Muscle of leg (tissue), 3 donors: ENCODE measurements at regions not wholly inside any gene's neighbourhood (a gene's known extent, or its start where the extent isn't known, plus 50 kb on each side); places are given as distances from the start of the nearest gene placed in this dataset.

Experiments
- DNase-seq: peaks from one replicate; pipeline ENCODE4 v3.0.0; 2013
- H3K27ac ChIP-seq: one replicate; pipeline ENCODE4 v1.5.1; 2013; ENCODE audit warnings: mild to moderate bottlenecking, low read length, control low read depth
- H3K27me3 ChIP-seq: one replicate; pipeline ENCODE4 v1.6.1; 2013; ENCODE audit warnings: low read length; ENCODE audit not compliant: control insufficient read depth, insufficient read depth
- H3K36me3 ChIP-seq: one replicate; pipeline ENCODE4 v1.6.1; 2013; ENCODE audit warnings: low read length; ENCODE audit not compliant: control insufficient read depth, insufficient read depth
- H3K4me1 ChIP-seq: one replicate; pipeline ENCODE4 v1.6.1; 2013; ENCODE audit warnings: low read length; ENCODE audit not compliant: control insufficient read depth, insufficient read depth
- H3K4me3 ChIP-seq: one replicate; pipeline ENCODE4 v1.5.1; 2013; ENCODE audit warnings: low read length, control low read depth
- H3K9me3 ChIP-seq: replicated peaks from 2 replicates; pipeline ENCODE4 v1.6.1; 2013; ENCODE audit warnings: low read depth, low read length; ENCODE audit not compliant: control insufficient read depth
- WGBS: methylation state at CpG from one replicate; pipeline ENCODE4 v1.1.5; 2013; ENCODE audit warnings: missing lambda C conversion rate; ENCODE audit not compliant: insufficient coverage; 5-methylcytosine and 5-hydroxymethylcytosine counted together

DNA sequence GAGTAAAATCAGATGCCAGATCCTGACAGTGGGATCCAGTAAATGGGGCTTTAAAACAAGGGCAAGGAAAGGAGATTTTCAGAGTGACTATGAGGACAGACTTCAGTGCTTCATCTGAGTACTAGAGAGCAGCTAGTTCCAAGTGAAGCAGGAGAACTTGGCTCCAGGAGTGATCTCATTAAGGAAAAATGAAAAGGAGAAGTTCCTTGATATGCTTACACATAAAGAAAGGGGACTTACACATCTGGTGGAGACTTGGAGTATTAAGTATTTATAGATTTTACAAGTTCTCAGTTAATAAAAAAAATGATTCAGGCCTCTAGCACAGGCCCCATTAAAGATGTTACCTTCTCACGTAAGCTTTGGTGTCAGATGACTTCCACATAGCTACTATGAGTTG lies 105.8 kb downstream of the ICOS start:
- Histone ChIP-seq H3K4me3 (no peak overlapping the region), H3K4me1 (no peaks in the 10 kb centered on the region), H3K27ac (no peak overlapping the region), H3K9me3 (no peaks in the 10 kb centered on the region), H3K36me3 (no peaks in the 10 kb centered on the region), H3K27me3 (no peaks in the 10 kb centered on the region)
- no CpG with 5 or more reads among the region's 1 CpG for WGBS
- no peak for DNase-seq

GRCh38 chr2:204046145-204046544 lies 109.6 kb downstream of the ICOS start:
- no peak overlapping the region for H3K4me3 ChIP-seq
- no peaks in the 10 kb centered on the region for H3K9me3 ChIP-seq
- WGBS = no CpG with 5 or more reads among the region's 2 CpGs
- H3K4me1 ChIP-seq = no peaks in the 10 kb centered on the region
- no peak overlapping the region for H3K27ac ChIP-seq
- H3K36me3 ChIP-seq = no peaks in the 10 kb centered on the region
- DNase-seq = no peak
- no peaks in the 10 kb centered on the region for H3K27me3 ChIP-seq

DNA sequence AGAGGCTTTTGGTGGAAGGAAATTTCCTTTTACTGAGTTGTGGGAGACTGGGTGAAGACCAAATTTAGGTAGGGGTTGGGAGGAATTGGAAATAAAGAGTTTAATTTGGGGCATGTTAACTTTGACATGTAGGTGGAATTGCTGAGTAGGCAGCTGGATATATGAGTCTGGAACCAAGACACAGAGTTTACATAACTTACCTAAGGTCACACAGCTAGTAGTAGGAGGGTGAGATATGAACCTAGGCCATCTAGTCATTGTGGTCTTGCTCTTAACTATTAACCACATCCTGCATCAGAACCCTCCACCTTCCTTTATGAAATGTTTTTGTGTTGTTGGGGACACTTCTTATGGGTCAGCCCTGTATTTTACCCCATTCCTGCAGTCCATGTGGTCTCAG lies 113.1 kb downstream of the ICOS start:
- no peak for DNase-seq
- Histone ChIP-seq H3K4me1 (no peaks in the 10 kb centered on the region), H3K27ac (no peak overlapping the region), H3K36me3 (no peaks in the 10 kb centered on the region), H3K27me3 (no peaks in the 10 kb centered on the region), H3K9me3 (no peaks in the 10 kb centered on the region), H3K4me3 (no peak overlapping the region)

- Histone ChIP-seq H3K9me3 (no peaks in the 10 kb centered on the region), H3K27me3 (no peaks in the 10 kb centered on the region), H3K4me3 (no peak overlapping the region), H3K36me3 (no peaks in the 10 kb centered on the region), H3K4me1 (no peaks in the 10 kb centered on the region), H3K27ac (no peak overlapping the region)
- WGBS = 35% methylated on average over 3 of the region's 5 CpGs
- no peak for DNase-seq
These were observed 114.1 kb downstream of the ICOS start for GRCh38 chr2:204050681-204051080.

DNA sequence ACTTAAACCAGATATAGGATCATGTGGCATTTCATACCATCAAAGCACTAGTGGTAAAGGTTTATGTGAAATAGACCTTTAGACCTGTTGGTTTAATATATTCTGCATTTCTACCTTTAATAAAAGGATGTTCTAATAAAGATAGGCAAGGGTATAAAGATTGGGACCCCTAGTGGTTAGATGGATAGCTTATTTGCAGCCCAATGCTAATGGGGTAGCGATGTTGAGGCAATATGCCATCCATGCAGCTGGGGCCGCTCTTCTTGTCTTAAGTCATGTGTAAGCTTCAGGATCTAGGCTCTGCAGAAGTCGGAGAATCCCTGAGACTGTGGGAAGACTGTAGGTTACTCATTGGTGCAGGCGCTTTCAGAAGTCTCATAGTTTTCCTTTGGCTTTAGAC lies 114.9 kb downstream of the ICOS start:
- Histone ChIP-seq H3K27ac (no peak overlapping the region), H3K4me1 (no peaks in the 10 kb centered on the region), H3K36me3 (no peaks in the 10 kb centered on the region), H3K9me3 (no peaks in the 10 kb centered on the region), H3K27me3 (no peaks in the 10 kb centered on the region), H3K4me3 (no peak overlapping the region)
- DNase-seq = no peak
- WGBS = 97% methylated on average over 4 of the region's 4 CpGs

DNA sequence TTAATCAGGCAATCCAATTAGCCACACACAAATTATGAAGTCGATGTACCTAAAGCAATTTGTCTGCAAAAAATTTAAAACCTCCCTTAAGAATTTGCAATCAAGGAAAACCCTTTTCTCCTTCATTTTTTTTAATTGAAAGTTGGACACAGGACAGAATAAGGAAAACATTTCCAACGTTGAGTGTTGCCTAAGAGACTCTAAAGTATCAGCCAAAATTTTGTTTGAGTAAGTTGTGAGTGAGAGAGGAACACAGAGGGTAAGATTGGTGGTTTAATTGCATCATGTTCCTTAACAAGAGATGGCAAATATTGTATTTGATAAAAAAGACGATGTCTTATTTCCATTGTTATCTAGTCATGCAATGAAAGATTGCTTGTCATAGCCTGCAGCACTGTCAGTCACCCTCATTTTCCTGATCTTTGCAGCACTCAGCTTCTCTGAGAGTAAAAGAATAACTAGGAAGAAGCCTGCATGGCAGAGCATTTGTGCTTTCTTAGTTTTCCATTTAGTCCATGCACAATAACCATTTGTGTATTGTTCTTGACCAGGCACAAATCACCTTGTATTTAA lies 115.5 kb downstream of the ICOS start:
- no peak overlapping the region for H3K27ac ChIP-seq
- no peaks in the 10 kb centered on the region for H3K36me3 ChIP-seq
- H3K27me3 ChIP-seq = no peaks in the 10 kb centered on the region
- no peaks in the 10 kb centered on the region for H3K9me3 ChIP-seq
- no peak overlapping the region for H3K4me3 ChIP-seq
- DNase-seq = no peak
- WGBS = no CpG with 5 or more reads among the region's 3 CpGs
- H3K4me1 ChIP-seq = no peaks in the 10 kb centered on the region

GRCh38 chr2:204059016-204059415 lies 122.5 kb downstream of the ICOS start:
- Histone ChIP-seq H3K36me3 (no peaks in the 10 kb centered on the region), H3K9me3 (no peaks in the 10 kb centered on the region), H3K4me1 (no peaks in the 10 kb centered on the region), H3K4me3 (no peak overlapping the region), H3K27me3 (no peaks in the 10 kb centered on the region), H3K27ac (no peak overlapping the region)
- DNase-seq = peak; percentile 67
- no CpG with 5 or more reads among the region's 5 CpGs for WGBS

DNA sequence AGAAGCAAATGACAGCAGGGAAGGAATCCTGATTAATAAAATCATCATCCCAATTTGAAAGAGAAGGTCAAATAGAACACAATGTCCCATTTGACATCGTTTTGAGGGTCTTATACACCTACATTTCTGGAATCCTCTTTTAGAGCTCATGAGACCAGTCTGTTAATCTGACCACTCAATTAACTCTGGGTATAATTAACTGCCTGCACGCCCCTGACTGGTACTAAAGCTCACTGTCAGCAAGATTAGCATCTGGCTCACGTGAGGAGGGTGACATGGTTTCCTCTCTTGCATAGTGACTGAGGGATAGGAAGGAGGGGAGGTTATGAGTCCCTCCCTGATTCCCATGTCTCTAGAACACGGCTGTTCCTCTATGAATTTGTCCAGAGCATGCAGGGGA lies 124.3 kb downstream of the ICOS start:
- Histone ChIP-seq H3K36me3 (no peaks in the 10 kb centered on the region), H3K27me3 (no peaks in the 10 kb centered on the region), H3K9me3 (no peaks in the 10 kb centered on the region), H3K4me1 (no peaks in the 10 kb centered on the region), H3K27ac (no peak overlapping the region), H3K4me3 (no peak overlapping the region)
- 33% methylated on average over 1 of the region's 4 CpGs for WGBS
- no peak for DNase-seq

DNA sequence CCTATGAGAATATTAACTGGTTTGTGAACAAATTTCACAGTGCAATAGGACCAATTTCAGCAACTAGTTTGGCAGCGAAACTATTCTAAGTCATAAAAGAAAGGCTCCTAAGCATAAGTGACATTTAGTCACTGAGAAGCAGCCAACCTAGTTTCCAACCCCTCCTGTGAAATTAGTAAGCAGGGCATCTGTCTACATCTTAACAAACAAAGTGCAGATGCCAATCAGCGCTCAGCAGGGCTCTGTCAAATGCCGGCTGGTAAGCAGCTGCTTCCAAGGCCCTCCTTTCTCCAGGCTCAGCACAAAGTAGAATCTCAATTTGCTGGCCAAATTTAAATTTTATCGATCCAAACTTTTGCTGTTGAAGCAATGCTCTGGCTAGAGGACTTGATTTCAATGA lies 124.7 kb downstream of the ICOS start:
- no peak for DNase-seq
- Histone ChIP-seq H3K9me3 (no peaks in the 10 kb centered on the region), H3K4me3 (no peak overlapping the region), H3K27ac (no peak overlapping the region), H3K27me3 (no peaks in the 10 kb centered on the region), H3K4me1 (no peaks in the 10 kb centered on the region), H3K36me3 (no peaks in the 10 kb centered on the region)
- 81% methylated on average over 3 of the region's 4 CpGs for WGBS

DNA sequence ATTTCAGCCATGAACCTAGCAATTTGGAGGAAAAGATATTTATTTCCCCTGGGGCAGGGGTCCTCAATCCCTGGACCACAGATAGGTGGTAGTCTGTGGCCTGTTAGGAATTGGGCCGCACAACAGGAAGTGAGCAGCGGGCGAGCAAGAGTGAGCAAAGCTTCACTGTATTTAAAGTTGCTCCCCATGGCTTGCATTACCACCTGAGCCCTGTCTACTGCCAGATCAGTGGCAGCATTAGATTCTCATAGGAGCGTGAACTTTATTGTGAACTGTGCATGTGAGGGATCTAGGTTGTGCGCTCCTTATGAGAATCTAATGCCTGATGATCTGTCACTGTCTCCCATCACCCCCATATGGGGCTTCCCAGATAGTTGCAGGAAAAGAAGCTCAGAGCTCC lies 127.6 kb downstream of the ICOS start:
- no peaks in the 10 kb centered on the region for H3K27me3 ChIP-seq
- H3K4me1 ChIP-seq = no peaks in the 10 kb centered on the region
- H3K9me3 ChIP-seq = no peaks in the 10 kb centered on the region
- H3K36me3 ChIP-seq = no peaks in the 10 kb centered on the region
- DNase-seq = no peak
- H3K4me3 ChIP-seq = no peak overlapping the region
- H3K27ac ChIP-seq = no peak overlapping the region
- WGBS = 90% methylated on average over 2 of the region's 5 CpGs

- H3K9me3 ChIP-seq = no peaks in the 10 kb centered on the region
These were observed 129.0 kb downstream of the ICOS start for GRCh38 chr2:204065566-204065965.

More at GRCh38 chr2:204065566-204065965, 129.0 kb downstream of the ICOS start:
- WGBS = 43% methylated on average over 3 of the region's 3 CpGs
- peak; percentile 76 for DNase-seq
- H3K27me3 ChIP-seq = no peaks in the 10 kb centered on the region
- no peaks in the 10 kb centered on the region for H3K36me3 ChIP-seq
- H3K4me1 ChIP-seq = no peaks in the 10 kb centered on the region
- H3K4me3 ChIP-seq = no peak overlapping the region
- H3K27ac ChIP-seq = no peak overlapping the region
